GM23338 (cell line): ENCODE measurements at regions not wholly inside any gene's neighbourhood (a gene's known extent, or its start where the extent isn't known, plus 50 kb on each side); places are given as distances from the start of the nearest gene placed in this dataset.

ENCODE experiments used
- ATAC-seq: fragments of 200-7000 bp; cut with Tn5 transposase; 3 replicates; pipeline ENCODE4 v1.9.1; 2020
- DNase-seq: peaks from one replicate; pipeline ENCODE4 v3.0.0-alpha.2; 2015; ENCODE audit warnings: low spot score
- H2AFZ ChIP-seq: fragments of 200-600 bp; sonication (generic); 2 replicates; pipeline ENCODE4 v1.8.0; 2016; ENCODE audit warnings: antibody characterized with exemption, mild to moderate bottlenecking, moderate library complexity
- H3F3A ChIP-seq: fragments of 200-600 bp; sonication (generic); replicated peaks from 2 replicates; pipeline ENCODE4 v1.8.0; 2017; ENCODE audit warnings: antibody characterized with exemption, mixed run types, low read depth
- H3K27ac ChIP-seq: fragments of 200-600 bp; sonication (generic); 2 replicates; pipeline ENCODE4 v1.6.1; 2016; ENCODE audit warnings: low read depth
- H3K27me3 ChIP-seq: fragments of 200-600 bp; sonication (generic); 2 replicates; pipeline ENCODE4 v1.8.0; 2016; ENCODE audit warnings: mild to moderate bottlenecking, mixed run types, moderate library complexity; ENCODE audit not compliant: insufficient read depth
- H3K36me3 ChIP-seq: fragments of 200-600 bp; sonication (generic); 2 replicates; pipeline ENCODE4 v1.8.0; 2016; ENCODE audit warnings: mild to moderate bottlenecking; ENCODE audit not compliant: insufficient read depth
- H3K4me1 ChIP-seq: fragments of 200-600 bp; sonication (generic); 2 replicates; pipeline ENCODE4 v1.8.0; 2016; ENCODE audit warnings: mild to moderate bottlenecking, moderate library complexity; ENCODE audit not compliant: insufficient read depth
- H3K4me2 ChIP-seq: fragments of 200-600 bp; sonication (generic); 2 replicates; pipeline ENCODE4 v1.7.1; 2017; ENCODE audit warnings: mixed run types
- H3K4me3 ChIP-seq: fragments of 200-600 bp; sonication (generic); 2 replicates; pipeline ENCODE4 v1.6.1; 2016; ENCODE audit warnings: mixed run types
- H3K79me2 ChIP-seq: fragments of 200-600 bp; sonication (generic); replicated peaks from 2 replicates; pipeline ENCODE4 v1.8.0; 2017; ENCODE audit warnings: mild to moderate bottlenecking; ENCODE audit not compliant: insufficient read depth
- H3K9me2 ChIP-seq: fragments of 200-600 bp; sonication (generic); 2 replicates; pipeline ENCODE4 v1.8.0; 2017; ENCODE audit not compliant: insufficient read depth
- H4K20me1 ChIP-seq: fragments of 200-600 bp; sonication (generic); replicated peaks from 2 replicates; pipeline ENCODE4 v1.8.0; 2017; ENCODE audit warnings: mild to moderate bottlenecking; ENCODE audit not compliant: insufficient read depth
- H3K27ac Mint-ChIP-seq: 2 replicates; pipeline ENCODE4 v1.8.0; 2020; ENCODE audit warnings: inconsistent platforms, mild to moderate bottlenecking, moderate library complexity, mixed read lengths
- H3K27me3 Mint-ChIP-seq: 3 replicates; pipeline ENCODE4 v1.8.0; 2022; ENCODE audit warnings: low read depth, mild to moderate bottlenecking, moderate library complexity, mixed read lengths, inconsistent platforms; ENCODE audit not compliant: insufficient read depth, poor library complexity
- H3K36me3 Mint-ChIP-seq: 3 replicates; pipeline ENCODE4 v1.8.0; 2021; ENCODE audit warnings: low read depth, mild to moderate bottlenecking, inconsistent platforms, moderate library complexity, mixed read lengths
- H3K4me1 Mint-ChIP-seq: 3 replicates; pipeline ENCODE4 v1.8.0; 2020; ENCODE audit warnings: mild to moderate bottlenecking, inconsistent platforms, mixed read lengths
- H3K4me3 Mint-ChIP-seq: 3 replicates; pipeline ENCODE4 v1.8.0; 2021; ENCODE audit warnings: moderate library complexity, mild to moderate bottlenecking, inconsistent platforms, mixed read lengths
- H3K9me3 Mint-ChIP-seq: 3 replicates; pipeline ENCODE4 v1.8.0; 2020; ENCODE audit warnings: moderate library complexity, mild to moderate bottlenecking, inconsistent platforms, mixed read lengths
- CREB1 ChIP-seq: fragments of 250-450 bp; sonication (Bioruptor Pico); IDR thresholded peaks from 2 replicates; pipeline ENCODE4 v1.5.0; 2020; ENCODE audit warnings: low read depth, mild to moderate bottlenecking, moderate library complexity
- CTCF ChIP-seq, 2 experiments: fragments of 200-600 bp in 1 of 2; sonication (generic) in 1 of 2; conservative IDR thresholded peaks; 2 replicates each; pipeline versions ENCODE4 v1.5.1 to v1.6.1; 2016 to 2017; ENCODE audit warnings: antibody characterized with exemption in 2 of 2, low read depth in 2 of 2, mild to moderate bottlenecking in 2 of 2, moderate library complexity in 1 of 2
- ETS1 ChIP-seq: IDR thresholded peaks from 2 replicates; pipeline ENCODE4 v1.6.1; 2016; ENCODE audit warnings: antibody characterized with exemption
- EZH2 ChIP-seq: fragments of 200-600 bp; sonication (generic); IDR thresholded peaks from one replicate; pipeline ENCODE4 v1.8.0; 2017; ENCODE audit warnings: antibody characterized with exemption, mild to moderate bottlenecking, low read depth; ENCODE audit not compliant: unreplicated experiment
- EZH2phosphoT487 ChIP-seq: fragments of 200-600 bp; sonication (generic); IDR thresholded peaks from one replicate; pipeline ENCODE4 v1.8.1; 2018; ENCODE audit warnings: antibody characterized with exemption; ENCODE audit not compliant: unreplicated experiment
- JUNB ChIP-seq: IDR thresholded peaks from one replicate; pipeline ENCODE4 v1.6.1; 2016; ENCODE audit warnings: antibody characterized with exemption; ENCODE audit not compliant: unreplicated experiment
- POLR2AphosphoS5 ChIP-seq: IDR thresholded peaks from 2 replicates; pipeline ENCODE4 v1.6.1; 2016; ENCODE audit warnings: antibody characterized with exemption, low read depth
- REST ChIP-seq: IDR thresholded peaks from one replicate; pipeline ENCODE4 v1.6.1; 2018; ENCODE audit warnings: antibody characterized with exemption; ENCODE audit not compliant: unreplicated experiment
- STAT1 ChIP-seq: IDR thresholded peaks from one replicate; pipeline ENCODE4 v1.6.1; 2016; ENCODE audit warnings: antibody characterized with exemption; ENCODE audit not compliant: unreplicated experiment
- ZNF331 ChIP-seq: fragments of 250-450 bp; sonication (Bioruptor Pico); IDR thresholded peaks from 2 replicates; pipeline ENCODE4 v1.5.0; 2020; ENCODE audit warnings: low read depth, mild to moderate bottlenecking, moderate library complexity
- ZNF462 ChIP-seq: fragments of 250-450 bp; sonication (Bioruptor Pico); IDR thresholded peaks from 2 replicates; pipeline ENCODE4 v1.5.0; 2020; ENCODE audit warnings: mild to moderate bottlenecking, moderate library complexity

- no peak for TF ChIP-seq ZNF462
- no peak for TF ChIP-seq CTCF (conservative IDR thresholded peaks at IDR 0.05; ENCODE audit: low read depth in 2 of 2)
- TF ChIP-seq POLR2AphosphoS5, result no peak
- no peak for TF ChIP-seq CREB1 (CRISPR knock-in tag)
Measured at GRCh38 chr4:11009281-11009680, 324.7 kb upstream of the CLNK start (continued).

GRCh38 chr4:11005300-11005699 lies 320.7 kb upstream of the CLNK start:
- Histone ChIP-seq H3K27ac (no peak overlapping the region), H3K36me3 (no peaks in the 10 kb centered on the region), H3K27me3 (no peaks in the 10 kb centered on the region), H3K4me3 (no peak overlapping the region), H3K9me2 (no peaks in the 10 kb centered on the region; the same call in 1 of the 2 replicates), H3K79me2 (no peaks in the 10 kb centered on the region), H3K4me2 (no peak overlapping the region), H2AFZ (peak overlapping the region; percentile 74; the same call in 1 of the 2 replicates), H4K20me1 (no peaks in the 10 kb centered on the region), H3F3A (no peaks in the 10 kb centered on the region), H3K4me1 (no peaks in the 10 kb centered on the region)
- H3K9me3 Mint-ChIP-seq, result no peaks in the 10 kb centered on the region
- no peaks in the 10 kb centered on the region for H3K36me3 Mint-ChIP-seq
- ATAC-seq (no peak), DNase-seq (no peak)
- no peak overlapping the region for H3K27ac Mint-ChIP-seq
- H3K4me1 Mint-ChIP-seq, result no peaks in the 10 kb centered on the region; the same call in 1 of the 3 replicates
- H3K27me3 Mint-ChIP-seq, result peaks cover 2% of the 10 kb centered on the region
- no peak overlapping the region for H3K4me3 Mint-ChIP-seq
- TF ChIP-seq ZNF331 (CRISPR knock-in tag), result no peak
- TF ChIP-seq JUNB, result no peak
- TF ChIP-seq ETS1, result no peak
- TF ChIP-seq EZH2, result no peak
- no peak for TF ChIP-seq CREB1 (CRISPR knock-in tag)
- no peak for TF ChIP-seq EZH2phosphoT487
- TF ChIP-seq STAT1, result no peak
- TF ChIP-seq REST, result no peak
